SJSA1 (cell line): ENCODE measurements at regions not wholly inside any gene's neighbourhood (a gene's known extent, or its start where the extent isn't known, plus 50 kb on each side); places are given as distances from the start of the nearest gene placed in this dataset.

ENCODE experiments used
- DNase-seq, 2 experiments: peaks; one replicate each; pipeline ENCODE4 v3.0.0-alpha.2; 2015 to 2020; ENCODE audit warnings: low spot score in 2 of 2, low read depth in 1 of 2
- H3K27ac ChIP-seq: fragments of 250-450 bp; sonication (Bioruptor Pico); 2 replicates; pipeline ENCODE4 v1.5.1; 2020; ENCODE audit warnings: mild to moderate bottlenecking, moderate library complexity
- H3K27me3 ChIP-seq: fragments of 250-450 bp; sonication (Bioruptor Pico); replicated peaks from 2 replicates; pipeline ENCODE4 v1.5.1; 2020; ENCODE audit warnings: mild to moderate bottlenecking, moderate library complexity
- H3K36me3 ChIP-seq: fragments of 250-450 bp; sonication (Bioruptor Pico); 2 replicates; pipeline ENCODE4 v1.5.1; 2020; ENCODE audit warnings: mild to moderate bottlenecking
- H3K4me1 ChIP-seq: fragments of 250-450 bp; sonication (Bioruptor Pico); replicated peaks from 2 replicates; pipeline ENCODE4 v1.6.1; 2021; ENCODE audit warnings: mild to moderate bottlenecking
- H3K4me3 ChIP-seq: fragments of 250-450 bp; sonication (Bioruptor Pico); 2 replicates; pipeline ENCODE4 v1.5.1; 2020; ENCODE audit warnings: mild to moderate bottlenecking
- H3K9me3 ChIP-seq: fragments of 250-450 bp; sonication (Bioruptor Pico); replicated peaks from 2 replicates; pipeline ENCODE4 v1.5.1; 2020; ENCODE audit warnings: mild to moderate bottlenecking

DNA sequence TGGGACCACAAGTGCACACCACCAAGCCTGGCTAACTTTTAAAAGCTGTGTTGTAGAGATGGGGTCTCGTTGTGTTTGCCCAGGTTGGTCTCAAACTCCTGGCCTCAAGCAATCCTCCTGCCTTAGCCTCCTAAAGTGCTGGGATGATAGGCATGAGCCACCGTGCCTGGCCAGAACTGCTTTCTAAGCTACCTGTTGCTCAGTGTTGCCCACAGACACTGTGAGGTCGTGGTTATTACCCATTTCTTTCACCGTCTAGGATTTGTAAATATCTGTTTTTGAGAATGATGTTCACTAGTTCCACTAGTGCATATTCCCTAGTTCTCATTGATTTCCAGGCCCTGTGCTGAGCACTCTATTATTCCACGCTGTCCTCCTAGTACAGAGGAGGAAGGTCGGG is 51.4 kb upstream of the FAM89A start:
- H3K27me3 ChIP-seq = no peaks in the 10 kb centered on the region
- no peaks in the 10 kb centered on the region for H3K36me3 ChIP-seq
- no peaks in the 10 kb centered on the region for H3K4me1 ChIP-seq
- no peak overlapping the region for H3K27ac ChIP-seq
- DNase-seq = no peak
- H3K9me3 ChIP-seq = no peaks in the 10 kb centered on the region
- H3K4me3 ChIP-seq = no peak overlapping the region
